Suprapubic skin (tissue), 4 donors: ENCODE measurements at regions not wholly inside any gene's neighbourhood (a gene's known extent, or its start where the extent isn't known, plus 50 kb on each side); places are given as distances from the start of the nearest gene placed in this dataset.

ENCODE experiments used
- DNase-seq, 2 donors: peaks; one replicate each; pipeline ENCODE4 v3.0.0-alpha.2; 2019; ENCODE audit warnings: low spot score in 2 of 2
- H3K27ac ChIP-seq: fragments of 200-600 bp; sonication (generic); one replicate; pipeline ENCODE4 v1.5.1; 2019
- H3K27me3 ChIP-seq: fragments of 200-600 bp; sonication (generic); one replicate; pipeline ENCODE4 v1.5.1; 2019
- H3K36me3 ChIP-seq: fragments of 200-600 bp; sonication (generic); one replicate; pipeline ENCODE4 v1.5.1; 2019
- H3K4me1 ChIP-seq: fragments of 200-600 bp; sonication (generic); one replicate; pipeline ENCODE4 v1.5.1; 2019
- H3K4me3 ChIP-seq: fragments of 200-600 bp; sonication (generic); one replicate; pipeline ENCODE4 v1.5.1; 2019; ENCODE audit warnings: mild to moderate bottlenecking
- H3K9me3 ChIP-seq: fragments of 200-600 bp; sonication (generic); one replicate; pipeline ENCODE4 v1.5.1; 2019
- EP300 ChIP-seq: sonication (generic); formaldehyde crosslinking; IDR thresholded peaks from one replicate; pipeline ENCODE4 v1.6.1; 2017; ENCODE audit warnings: antibody characterized with exemption
- POLR2A ChIP-seq, 2 donors: fragments of 450-650 bp; IDR thresholded peaks; one replicate each; pipeline ENCODE4 v1.6.1; 2017; ENCODE audit warnings: antibody characterized with exemption in 2 of 2, mild to moderate bottlenecking in 2 of 2, moderate library complexity in 2 of 2
- POLR2AphosphoS5 ChIP-seq, 3 donors: sonication (generic); formaldehyde crosslinking; IDR thresholded peaks; one replicate each; pipeline ENCODE4 v1.6.1; 2017; ENCODE audit warnings: antibody characterized with exemption in 3 of 3
- WGBS: methylation state at CpG from one replicate; pipeline ENCODE4 v1.1.5; 2018; 5-methylcytosine and 5-hydroxymethylcytosine counted together
- TF ChIP-seq, protein P1 (sequence below), 2 donors: fragments of 200-600 bp in 1 of 2; fragments of 450-650 bp in 1 of 2; sonication (generic) in 1 of 2; IDR thresholded peaks; one replicate each; pipeline ENCODE4 v1.5.1; 2016 to 2019; ENCODE audit warnings: antibody characterized with exemption in 2 of 2, mild to moderate bottlenecking in 1 of 2, moderate library complexity in 1 of 2

DNA sequence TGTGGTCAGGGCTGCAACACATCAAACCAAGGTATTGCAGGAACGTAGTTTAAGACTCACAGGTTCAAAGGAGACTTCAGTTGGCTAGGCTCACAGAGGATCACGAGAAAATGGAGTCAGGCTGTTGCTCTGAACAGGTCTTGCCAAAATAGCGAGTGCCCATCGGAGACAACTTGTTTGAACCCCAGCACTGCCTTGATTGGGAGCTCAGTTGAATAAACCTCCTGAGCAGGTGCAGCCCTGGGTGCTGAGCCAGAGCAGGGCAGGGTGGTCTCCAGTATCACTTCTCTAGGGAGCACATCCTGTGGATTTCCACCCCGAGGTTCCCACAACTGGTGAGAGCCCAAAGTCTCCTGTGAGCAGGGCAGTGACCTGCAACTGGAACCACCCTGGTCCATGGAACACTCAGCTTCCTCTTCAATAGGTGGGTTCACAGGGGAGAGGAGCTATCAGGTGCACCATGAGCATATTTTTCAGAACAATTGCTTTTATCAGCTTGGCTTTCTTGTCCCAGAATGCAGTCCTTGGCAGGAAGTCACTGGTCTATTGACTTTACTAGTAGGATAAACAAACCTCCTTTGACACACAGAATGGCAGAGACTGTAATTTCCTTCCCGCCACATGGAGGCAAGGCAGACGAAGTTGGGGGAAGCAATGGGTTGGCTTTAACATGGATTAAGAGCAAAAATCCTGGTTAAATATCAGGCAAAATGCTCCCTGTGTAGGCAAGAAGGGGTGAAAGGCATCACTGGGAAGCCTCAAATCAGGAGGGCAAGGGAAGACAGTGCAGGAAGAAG is 267.7 kb upstream of the FOXQ1 start:
- TF ChIP-seq, protein P1, sequence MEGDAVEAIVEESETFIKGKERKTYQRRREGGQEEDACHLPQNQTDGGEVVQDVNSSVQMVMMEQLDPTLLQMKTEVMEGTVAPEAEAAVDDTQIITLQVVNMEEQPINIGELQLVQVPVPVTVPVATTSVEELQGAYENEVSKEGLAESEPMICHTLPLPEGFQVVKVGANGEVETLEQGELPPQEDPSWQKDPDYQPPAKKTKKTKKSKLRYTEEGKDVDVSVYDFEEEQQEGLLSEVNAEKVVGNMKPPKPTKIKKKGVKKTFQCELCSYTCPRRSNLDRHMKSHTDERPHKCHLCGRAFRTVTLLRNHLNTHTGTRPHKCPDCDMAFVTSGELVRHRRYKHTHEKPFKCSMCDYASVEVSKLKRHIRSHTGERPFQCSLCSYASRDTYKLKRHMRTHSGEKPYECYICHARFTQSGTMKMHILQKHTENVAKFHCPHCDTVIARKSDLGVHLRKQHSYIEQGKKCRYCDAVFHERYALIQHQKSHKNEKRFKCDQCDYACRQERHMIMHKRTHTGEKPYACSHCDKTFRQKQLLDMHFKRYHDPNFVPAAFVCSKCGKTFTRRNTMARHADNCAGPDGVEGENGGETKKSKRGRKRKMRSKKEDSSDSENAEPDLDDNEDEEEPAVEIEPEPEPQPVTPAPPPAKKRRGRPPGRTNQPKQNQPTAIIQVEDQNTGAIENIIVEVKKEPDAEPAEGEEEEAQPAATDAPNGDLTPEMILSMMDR (IDR thresholded peaks at IDR 0.05): no peak
- TF ChIP-seq EP300 (no peak), POLR2AphosphoS5 (IDR thresholded peaks at IDR 0.05) (no peak), POLR2A (IDR thresholded peaks at IDR 0.05) (no peak)
- DNase-seq: no peak
- Histone ChIP-seq H3K27me3 (peaks cover 16% of the 10 kb centered on the region), H3K27ac (no peak overlapping the region), H3K36me3 (no peaks in the 10 kb centered on the region), H3K9me3 (no peaks in the 10 kb centered on the region), H3K4me1 (peaks cover 9% of the 10 kb centered on the region), H3K4me3 (no peak overlapping the region)
- 68% methylated on average over 7 of the region's 7 CpGs for WGBS

DNA sequence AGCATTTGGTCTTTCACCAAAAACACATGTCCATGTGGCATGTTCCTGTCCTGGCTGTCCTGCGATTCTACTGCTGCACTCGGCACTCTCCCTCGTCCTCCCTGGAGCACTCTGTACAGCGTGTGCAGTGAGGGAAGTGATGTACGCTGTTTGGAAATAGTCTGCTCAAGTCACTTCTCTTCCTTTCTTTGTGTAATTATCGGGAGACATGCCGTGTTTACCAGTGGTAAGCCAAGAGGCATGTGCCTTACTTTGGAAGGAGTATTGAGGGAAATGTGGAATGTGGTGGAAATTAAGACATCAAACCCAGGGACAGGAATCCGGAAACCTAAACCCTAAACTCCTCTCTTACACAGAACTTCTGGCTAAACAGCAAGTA is 268.5 kb upstream of the FOXQ1 start:
- Histone ChIP-seq H3K36me3 (no peaks in the 10 kb centered on the region), H3K27ac (peak overlapping the region; percentile 18), H3K4me1 (peaks cover 14% of the 10 kb centered on the region), H3K27me3 (peaks cover 16% of the 10 kb centered on the region), H3K9me3 (no peaks in the 10 kb centered on the region), H3K4me3 (no peak overlapping the region)
- TF ChIP-seq POLR2AphosphoS5 (IDR thresholded peaks at IDR 0.05): no peak
- TF ChIP-seq POLR2A (IDR thresholded peaks at IDR 0.05): no peak
- TF ChIP-seq, protein P1 (IDR thresholded peaks at IDR 0.05): no peak
- TF ChIP-seq EP300: no peak
- DNase-seq: no peak
- 53% methylated on average over 8 of the region's 8 CpGs for WGBS

DNA sequence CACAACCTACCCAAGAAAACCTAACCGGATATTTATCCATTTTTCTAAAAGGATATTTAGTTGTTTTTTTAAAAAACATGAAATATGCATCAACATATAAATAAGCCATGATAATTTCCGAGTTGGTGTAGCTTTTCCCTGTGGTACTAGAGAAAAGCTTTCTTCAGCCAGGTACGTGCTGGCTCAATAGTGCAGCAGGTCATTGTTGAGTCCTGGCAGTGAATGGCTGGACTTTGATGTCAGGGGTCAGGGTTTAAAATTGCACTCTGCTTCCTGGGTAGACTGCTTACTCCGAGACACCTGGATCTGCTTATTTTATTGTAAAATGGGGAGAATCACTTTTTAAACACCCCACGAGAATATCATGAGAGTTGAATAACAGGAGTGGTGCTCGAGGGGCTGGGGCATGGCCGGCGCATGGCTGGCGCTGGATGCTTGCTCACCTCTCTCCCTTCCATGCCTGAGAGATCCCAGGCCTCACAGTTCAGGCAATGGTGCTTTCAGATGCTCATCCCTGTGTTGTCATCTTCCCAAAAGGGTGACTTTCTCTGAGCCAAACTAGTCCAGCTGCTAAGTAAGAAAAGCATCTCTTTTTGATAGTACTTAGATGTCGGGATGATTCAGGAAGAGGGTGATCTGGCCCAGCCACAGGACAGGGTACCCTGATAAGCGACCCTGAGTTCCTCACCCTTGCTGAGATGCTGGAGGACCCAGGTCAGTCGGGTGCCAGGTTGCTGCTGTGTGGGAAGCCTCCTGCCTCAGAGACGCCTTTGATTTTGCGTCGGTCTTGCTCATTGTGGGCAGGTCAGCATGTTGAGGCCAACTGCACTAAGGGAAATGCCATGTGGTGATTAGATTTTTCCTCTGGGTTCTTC is 269.1 kb upstream of the FOXQ1 start:
- Histone ChIP-seq H3K4me3 (no peak overlapping the region), H3K36me3 (no peaks in the 10 kb centered on the region), H3K4me1 (peaks cover 14% of the 10 kb centered on the region), H3K27ac (peak overlapping the region; percentile 18), H3K9me3 (no peaks in the 10 kb centered on the region), H3K27me3 (peaks cover 16% of the 10 kb centered on the region)
- no peak for TF ChIP-seq EP300
- TF ChIP-seq POLR2A (IDR thresholded peaks at IDR 0.05): no peak
- TF ChIP-seq, protein P1 (IDR thresholded peaks at IDR 0.05): no peak
- no peak for DNase-seq
- 87% methylated on average over 15 of the region's 15 CpGs for WGBS

DNA sequence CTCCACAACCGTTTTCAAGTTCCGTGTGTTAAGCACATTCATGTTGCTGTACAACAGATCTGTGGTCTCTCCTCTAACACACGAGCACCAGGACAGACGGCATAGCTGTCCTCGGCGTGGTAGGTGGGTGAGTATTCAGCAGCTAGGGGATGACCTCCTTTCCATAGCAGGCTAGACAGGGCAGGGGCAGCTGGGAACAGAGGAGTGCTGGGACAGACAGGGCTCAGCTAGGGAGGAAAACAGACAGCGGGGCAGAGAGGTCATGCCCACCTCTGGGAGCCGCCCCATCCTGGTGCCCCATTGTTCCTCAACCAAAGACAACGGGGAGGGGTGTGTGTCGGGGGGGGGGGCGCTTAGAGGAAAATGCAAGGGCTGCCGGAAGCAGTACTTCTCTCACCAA is 271.5 kb upstream of the FOXQ1 start:
- Histone ChIP-seq H3K27me3 (peaks cover 11% of the 10 kb centered on the region), H3K4me3 (no peak overlapping the region), H3K36me3 (no peaks in the 10 kb centered on the region), H3K4me1 (peaks cover 14% of the 10 kb centered on the region), H3K27ac (peak overlapping the region; percentile 73), H3K9me3 (no peaks in the 10 kb centered on the region)
- TF ChIP-seq, protein P1 (IDR thresholded peaks at IDR 0.05): no peak
- TF ChIP-seq EP300: no peak
- no peak for TF ChIP-seq POLR2AphosphoS5 (IDR thresholded peaks at IDR 0.05)
- no peak for TF ChIP-seq POLR2A (IDR thresholded peaks at IDR 0.05)
- WGBS: 75% methylated on average over 12 of the region's 12 CpGs
- DNase-seq: no peak

DNA sequence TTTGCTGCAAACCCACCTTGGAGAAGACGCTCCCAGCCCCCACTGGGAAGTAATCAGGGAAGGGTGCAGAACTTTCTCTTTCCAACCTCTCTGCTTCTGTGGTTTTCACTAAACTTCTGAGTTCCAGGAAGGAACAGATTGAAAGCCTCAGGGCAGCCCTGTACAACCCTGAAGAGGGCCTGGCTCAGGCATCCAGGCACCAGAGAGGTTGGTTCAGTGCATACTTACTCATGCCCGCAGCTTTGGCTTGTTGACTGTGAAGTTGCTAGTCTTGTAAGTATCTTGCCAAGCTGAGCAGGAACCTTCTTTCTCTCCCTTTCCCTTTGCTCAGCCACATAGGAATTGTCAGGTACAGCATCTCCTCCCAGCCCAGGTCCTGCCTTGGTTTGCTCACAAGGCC is 272.2 kb upstream of the FOXQ1 start:
- Histone ChIP-seq H3K36me3 (no peaks in the 10 kb centered on the region), H3K4me1 (peaks cover 14% of the 10 kb centered on the region), H3K4me3 (no peak overlapping the region), H3K9me3 (no peaks in the 10 kb centered on the region), H3K27ac (peak overlapping the region; percentile 73), H3K27me3 (peaks cover 11% of the 10 kb centered on the region)
- TF ChIP-seq POLR2A (IDR thresholded peaks at IDR 0.05) (no peak), EP300 (no peak), POLR2AphosphoS5 (IDR thresholded peaks at IDR 0.05) (no peak)
- TF ChIP-seq, protein P1 (IDR thresholded peaks at IDR 0.05): no peak
- DNase-seq: no peak
- WGBS: 51% methylated on average over 2 of the region's 2 CpGs
